ENCODE measurements at regions not wholly inside any gene's neighbourhood (a gene's known extent, or its start where the extent isn't known, plus 50 kb on each side); places are given as distances from the start of the nearest gene placed in this dataset.
"Not testable (repeated sequence)": the region's sequence is repeated elsewhere in the genome, so short reads cannot be mapped to it uniquely, and the experiment has no call there.

GRCh38 chr21:9760398-9761074 lies 760.8 kb upstream of the TPTE start:
- Histone ChIP-seq H3K36me3 (ENCODE audit: control insufficient read depth, low read length) (no peaks in the 10 kb centered on the region), H3K4me2 (ENCODE audit: low read length) (no peak overlapping the region), H3K9me3 (ENCODE audit: control insufficient read depth, insufficient read depth, low read length) (peaks cover 54% of the 10 kb centered on the region), H3K4me3 (ENCODE audit: low read length) (no peak overlapping the region), H4K20me1 (ENCODE audit: control insufficient read depth, insufficient read depth, low read depth, low read length) (no peaks in the 10 kb centered on the region), H3K4me1 (ENCODE audit: control insufficient read depth, low read length) (no peaks in the 10 kb centered on the region), H3K27ac (ENCODE audit: low read depth, low read length) (no peak overlapping the region), H3K79me2 (ENCODE audit: control insufficient read depth, low read length) (no peaks in the 10 kb centered on the region), H3K27me3 (ENCODE audit: control insufficient read depth, low read length) (no peaks in the 10 kb centered on the region), H3K9me2 (replicated peaks; ENCODE audit: control insufficient read depth, low read length) (no peaks in the 10 kb centered on the region), H3F3A (ENCODE audit: control insufficient read depth, insufficient read depth) (no peaks in the 10 kb centered on the region)
- TF ChIP-seq EZH2phosphoT487 (IDR thresholded peaks at IDR 0.05; ENCODE audit: borderline replicate concordance, low read length) (no peak), CTCF (IDR thresholded peaks at IDR 0.05; ENCODE audit: low read depth, low read length, poor library complexity, severe bottlenecking) (no peak)

- H3F3A ChIP-seq (ENCODE audit: control insufficient read depth, insufficient read depth) = no peaks in the 10 kb centered on the region
- TF ChIP-seq EZH2phosphoT487 (IDR thresholded peaks at IDR 0.05; ENCODE audit: borderline replicate concordance, low read length) = no peak
- TF ChIP-seq CTCF (IDR thresholded peaks at IDR 0.05; ENCODE audit: low read depth, low read length, poor library complexity, severe bottlenecking) = no peak
- no peak overlapping the region for H3K4me2 ChIP-seq (ENCODE audit: low read length)
- no peak overlapping the region for H3K4me3 ChIP-seq (ENCODE audit: low read length)
- H3K79me2 ChIP-seq (ENCODE audit: control insufficient read depth, low read length) = no peaks in the 10 kb centered on the region
- H3K36me3 ChIP-seq (ENCODE audit: control insufficient read depth, low read length) = no peaks in the 10 kb centered on the region
- H3K9me3 ChIP-seq (ENCODE audit: control insufficient read depth, insufficient read depth, low read length) = peaks cover 54% of the 10 kb centered on the region
- no peaks in the 10 kb centered on the region for H3K4me1 ChIP-seq (ENCODE audit: control insufficient read depth, low read length)
- H3K27ac ChIP-seq (ENCODE audit: low read depth, low read length) = no peak overlapping the region
- H3K27me3 ChIP-seq (ENCODE audit: control insufficient read depth, low read length) = no peaks in the 10 kb centered on the region
- no peaks in the 10 kb centered on the region for H4K20me1 ChIP-seq (ENCODE audit: control insufficient read depth, insufficient read depth, low read depth, low read length)
- H3K9me2 ChIP-seq (replicated peaks; ENCODE audit: control insufficient read depth, low read length) = no peaks in the 10 kb centered on the region
Observed at GRCh38 chr21:9763306-9763705, 758.1 kb upstream of the TPTE start.

- no peaks in the 10 kb centered on the region for H3K79me2 ChIP-seq (ENCODE audit: control insufficient read depth, low read length)
- H3K4me2 ChIP-seq (ENCODE audit: low read length) = no peak overlapping the region
- H3K27ac ChIP-seq (ENCODE audit: low read depth, low read length) = no peak overlapping the region
- H3K9me3 ChIP-seq (ENCODE audit: control insufficient read depth, insufficient read depth, low read length) = peaks cover 54% of the 10 kb centered on the region
- H3K27me3 ChIP-seq (ENCODE audit: control insufficient read depth, low read length) = no peaks in the 10 kb centered on the region
- no peak overlapping the region for H3K4me3 ChIP-seq (ENCODE audit: low read length)
- H4K20me1 ChIP-seq (ENCODE audit: control insufficient read depth, insufficient read depth, low read depth, low read length) = no peaks in the 10 kb centered on the region
- no peaks in the 10 kb centered on the region for H3F3A ChIP-seq (ENCODE audit: control insufficient read depth, insufficient read depth)
- TF ChIP-seq EZH2phosphoT487 (IDR thresholded peaks at IDR 0.05; ENCODE audit: borderline replicate concordance, low read length) (no peak), CTCF (IDR thresholded peaks at IDR 0.05; ENCODE audit: low read depth, low read length, poor library complexity, severe bottlenecking) (no peak)
- no peaks in the 10 kb centered on the region for H3K4me1 ChIP-seq (ENCODE audit: control insufficient read depth, low read length)
- H3K36me3 ChIP-seq (ENCODE audit: control insufficient read depth, low read length) = no peaks in the 10 kb centered on the region
- no peaks in the 10 kb centered on the region for H3K9me2 ChIP-seq (replicated peaks; ENCODE audit: control insufficient read depth, low read length)
Observed at GRCh38 chr21:9763807-9764206, 757.6 kb upstream of the TPTE start.

GRCh38 chr21:9764294-9764693 lies 757.1 kb upstream of the TPTE start:
- not testable (repeated sequence) for H3K4me1 ChIP-seq (ENCODE audit: control insufficient read depth, low read length); H3K4me3 ChIP-seq (ENCODE audit: low read length); H3K9me2 ChIP-seq (replicated peaks; ENCODE audit: control insufficient read depth, low read length); H4K20me1 ChIP-seq (ENCODE audit: control insufficient read depth, insufficient read depth, low read depth, low read length); H3K27me3 ChIP-seq (ENCODE audit: control insufficient read depth, low read length); H3F3A ChIP-seq (ENCODE audit: control insufficient read depth, insufficient read depth); H3K27ac ChIP-seq (ENCODE audit: low read depth, low read length); H3K79me2 ChIP-seq (ENCODE audit: control insufficient read depth, low read length); H3K4me2 ChIP-seq (ENCODE audit: low read length); H3K36me3 ChIP-seq (ENCODE audit: control insufficient read depth, low read length)
- H3K9me3 ChIP-seq (ENCODE audit: control insufficient read depth, insufficient read depth, low read length) = peaks cover 53% of the 10 kb centered on the region

- H3F3A ChIP-seq (ENCODE audit: control insufficient read depth, insufficient read depth); H3K4me1 ChIP-seq (ENCODE audit: control insufficient read depth, low read length); H3K36me3 ChIP-seq (ENCODE audit: control insufficient read depth, low read length); H3K27me3 ChIP-seq (ENCODE audit: control insufficient read depth, low read length); H3K4me2 ChIP-seq (ENCODE audit: low read length); H4K20me1 ChIP-seq (ENCODE audit: control insufficient read depth, insufficient read depth, low read depth, low read length); H3K9me2 ChIP-seq (replicated peaks; ENCODE audit: control insufficient read depth, low read length); H3K79me2 ChIP-seq (ENCODE audit: control insufficient read depth, low read length); H3K4me3 ChIP-seq (ENCODE audit: low read length); H3K27ac ChIP-seq (ENCODE audit: low read depth, low read length): not testable (repeated sequence)
- H3K9me3 ChIP-seq (ENCODE audit: control insufficient read depth, insufficient read depth, low read length) = peaks cover 52% of the 10 kb centered on the region
Observed at GRCh38 chr21:9765538-9765937, 755.8 kb upstream of the TPTE start.

All from DOHH2 (cell line).